IMR-90 (cell line): ENCODE measurements at regions not wholly inside any gene's neighbourhood (a gene's known extent, or its start where the extent isn't known, plus 50 kb on each side); places are given as distances from the start of the nearest gene placed in this dataset.

Source experiments
- BHLHE40 ChIP-seq: fragments of 150-350 bp; IDR thresholded peaks from 2 replicates; pipeline ENCODE4 v1.6.1; 2016; ENCODE audit warnings: mild to moderate bottlenecking, low read depth, low read length
- FOS ChIP-seq: fragments of 150-350 bp; IDR thresholded peaks from 2 replicates; pipeline ENCODE4 v1.6.1; 2016; ENCODE audit warnings: low read depth, low read length
- MAFK ChIP-seq: IDR thresholded peaks from 2 replicates; pipeline ENCODE4 v1.6.1; 2012; ENCODE audit warnings: low read depth, low read length, improper control_type of control experiment
- MAZ ChIP-seq: IDR thresholded peaks from 2 replicates; pipeline ENCODE4 v1.6.1; 2012; ENCODE audit warnings: low read depth, mild to moderate bottlenecking, low read length, improper control_type of control experiment, moderate library complexity, borderline replicate concordance
- MXI1 ChIP-seq: IDR thresholded peaks from 2 replicates; pipeline ENCODE4 v1.6.1; 2012; ENCODE audit warnings: low read depth, mild to moderate bottlenecking, low read length, moderate library complexity, borderline replicate concordance
- NFE2L2 ChIP-seq: fragments of 150-350 bp; IDR thresholded peaks from 2 replicates; pipeline ENCODE4 v1.6.1; 2016; ENCODE audit warnings: low read depth, mild to moderate bottlenecking, low read length
- POLR2A ChIP-seq: IDR thresholded peaks from 2 replicates; pipeline ENCODE4 v1.6.1; 2012; ENCODE audit warnings: mild to moderate bottlenecking, low read depth, low read length
- RAD21 ChIP-seq: IDR thresholded peaks from 2 replicates; pipeline ENCODE4 v1.6.1; 2012; ENCODE audit warnings: low read length, improper control_type of control experiment
- RCOR1 ChIP-seq: IDR thresholded peaks from 2 replicates; pipeline ENCODE4 v1.6.1; 2012; ENCODE audit warnings: mild to moderate bottlenecking, low read length, improper control_type of control experiment; ENCODE audit not compliant: insufficient replicate concordance
- SMC3 ChIP-seq: fragments of 150-350 bp; IDR thresholded peaks from 2 replicates; pipeline ENCODE4 v1.6.1; 2016; ENCODE audit warnings: low read depth, mild to moderate bottlenecking, antibody characterized with exemption, low read length, moderate library complexity
- TF ChIP-seq, protein P1 (sequence below): conservative IDR thresholded peaks from 2 replicates; pipeline ENCODE4 v1.5.1; 2012; ENCODE audit warnings: mild to moderate bottlenecking, low read depth, low read length, improper control_type of control experiment
- TF ChIP-seq, protein P2 (sequence below): fragments of 150-350 bp; IDR thresholded peaks from 2 replicates; pipeline ENCODE4 v1.6.1; 2016; ENCODE audit warnings: low read depth, mild to moderate bottlenecking, low read length, moderate library complexity, borderline replicate concordance
- TF ChIP-seq, protein P3 (sequence below): fragments of 150-350 bp; IDR thresholded peaks from 2 replicates; pipeline ENCODE4 v1.6.1; 2017; ENCODE audit warnings: mild to moderate bottlenecking, antibody characterized with exemption, low read length, low read depth

DNA sequence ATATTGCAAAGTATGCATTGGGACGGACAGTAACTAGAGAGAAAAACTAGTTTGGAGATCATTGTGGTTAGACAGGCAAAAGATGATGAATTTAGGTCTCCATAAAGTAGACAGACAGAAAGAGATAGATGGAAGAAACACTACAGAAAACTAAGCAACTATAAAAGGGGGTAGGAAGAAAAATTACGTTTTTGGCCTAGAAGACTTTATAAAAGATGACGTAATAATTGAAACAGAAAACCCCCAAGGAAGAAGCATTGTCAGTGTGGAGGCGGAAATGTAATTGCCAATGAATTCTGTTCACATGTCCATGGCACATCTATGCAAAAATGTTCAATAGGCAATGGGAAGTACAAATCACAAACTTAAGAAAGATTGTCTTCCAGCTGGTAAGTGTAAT is 1211.5 kb upstream of the ZEB2 start:
- TF ChIP-seq, protein P1, sequence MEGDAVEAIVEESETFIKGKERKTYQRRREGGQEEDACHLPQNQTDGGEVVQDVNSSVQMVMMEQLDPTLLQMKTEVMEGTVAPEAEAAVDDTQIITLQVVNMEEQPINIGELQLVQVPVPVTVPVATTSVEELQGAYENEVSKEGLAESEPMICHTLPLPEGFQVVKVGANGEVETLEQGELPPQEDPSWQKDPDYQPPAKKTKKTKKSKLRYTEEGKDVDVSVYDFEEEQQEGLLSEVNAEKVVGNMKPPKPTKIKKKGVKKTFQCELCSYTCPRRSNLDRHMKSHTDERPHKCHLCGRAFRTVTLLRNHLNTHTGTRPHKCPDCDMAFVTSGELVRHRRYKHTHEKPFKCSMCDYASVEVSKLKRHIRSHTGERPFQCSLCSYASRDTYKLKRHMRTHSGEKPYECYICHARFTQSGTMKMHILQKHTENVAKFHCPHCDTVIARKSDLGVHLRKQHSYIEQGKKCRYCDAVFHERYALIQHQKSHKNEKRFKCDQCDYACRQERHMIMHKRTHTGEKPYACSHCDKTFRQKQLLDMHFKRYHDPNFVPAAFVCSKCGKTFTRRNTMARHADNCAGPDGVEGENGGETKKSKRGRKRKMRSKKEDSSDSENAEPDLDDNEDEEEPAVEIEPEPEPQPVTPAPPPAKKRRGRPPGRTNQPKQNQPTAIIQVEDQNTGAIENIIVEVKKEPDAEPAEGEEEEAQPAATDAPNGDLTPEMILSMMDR = no peak
- no peak for TF ChIP-seq POLR2A
- no peak for TF ChIP-seq MXI1
- TF ChIP-seq NFE2L2 = no peak
- TF ChIP-seq RAD21 = no peak
- TF ChIP-seq, protein P2, sequence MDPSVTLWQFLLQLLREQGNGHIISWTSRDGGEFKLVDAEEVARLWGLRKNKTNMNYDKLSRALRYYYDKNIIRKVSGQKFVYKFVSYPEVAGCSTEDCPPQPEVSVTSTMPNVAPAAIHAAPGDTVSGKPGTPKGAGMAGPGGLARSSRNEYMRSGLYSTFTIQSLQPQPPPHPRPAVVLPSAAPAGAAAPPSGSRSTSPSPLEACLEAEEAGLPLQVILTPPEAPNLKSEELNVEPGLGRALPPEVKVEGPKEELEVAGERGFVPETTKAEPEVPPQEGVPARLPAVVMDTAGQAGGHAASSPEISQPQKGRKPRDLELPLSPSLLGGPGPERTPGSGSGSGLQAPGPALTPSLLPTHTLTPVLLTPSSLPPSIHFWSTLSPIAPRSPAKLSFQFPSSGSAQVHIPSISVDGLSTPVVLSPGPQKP = no peak
- TF ChIP-seq RCOR1 = no peak
- TF ChIP-seq SMC3 = no peak
- TF ChIP-seq MAFK = no peak
- no peak for TF ChIP-seq BHLHE40
- no peak for TF ChIP-seq MAZ
- TF ChIP-seq FOS = no peak
- TF ChIP-seq, protein P3, sequence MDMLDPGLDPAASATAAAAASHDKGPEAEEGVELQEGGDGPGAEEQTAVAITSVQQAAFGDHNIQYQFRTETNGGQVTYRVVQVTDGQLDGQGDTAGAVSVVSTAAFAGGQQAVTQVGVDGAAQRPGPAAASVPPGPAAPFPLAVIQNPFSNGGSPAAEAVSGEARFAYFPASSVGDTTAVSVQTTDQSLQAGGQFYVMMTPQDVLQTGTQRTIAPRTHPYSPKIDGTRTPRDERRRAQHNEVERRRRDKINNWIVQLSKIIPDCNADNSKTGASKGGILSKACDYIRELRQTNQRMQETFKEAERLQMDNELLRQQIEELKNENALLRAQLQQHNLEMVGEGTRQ = no peak
